ENCODE measurements at regions not wholly inside any gene's neighbourhood (a gene's known extent, or its start where the extent isn't known, plus 50 kb on each side); places are given as distances from the start of the nearest gene placed in this dataset.

DNA sequence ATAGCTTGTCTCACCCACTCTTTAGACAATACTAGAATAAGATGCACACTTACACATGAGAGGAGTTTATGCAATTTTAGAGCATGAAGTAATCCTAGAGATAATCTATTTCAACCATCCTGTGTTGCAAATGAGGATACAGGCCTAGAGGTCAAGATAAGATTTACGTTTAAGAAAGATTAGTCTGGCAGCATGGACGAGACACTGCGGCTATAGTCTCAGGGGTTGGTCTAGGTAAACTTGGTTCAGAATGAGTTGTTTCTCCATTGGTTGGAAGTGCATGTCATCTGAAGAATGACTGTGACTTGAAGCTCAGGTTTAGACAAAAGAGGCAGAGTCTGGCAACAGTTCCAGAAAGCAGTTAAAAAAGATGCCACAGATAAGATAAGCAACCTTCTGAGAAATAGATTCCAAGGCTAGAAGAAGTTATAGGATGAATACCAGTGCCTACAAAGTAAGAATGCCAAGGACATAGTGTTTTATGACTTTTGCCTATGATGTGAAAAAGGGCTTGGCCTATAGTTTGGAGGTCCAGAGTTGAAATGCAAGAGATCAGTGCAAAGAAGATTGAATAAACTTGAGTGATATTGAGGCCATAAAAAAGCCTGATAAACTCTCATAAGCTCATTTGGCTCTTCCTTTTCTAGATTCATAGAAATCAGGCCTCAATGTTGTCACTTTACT, 631.0 kb downstream of the SQOR start:
- DNase-seq = no peak

DNA sequence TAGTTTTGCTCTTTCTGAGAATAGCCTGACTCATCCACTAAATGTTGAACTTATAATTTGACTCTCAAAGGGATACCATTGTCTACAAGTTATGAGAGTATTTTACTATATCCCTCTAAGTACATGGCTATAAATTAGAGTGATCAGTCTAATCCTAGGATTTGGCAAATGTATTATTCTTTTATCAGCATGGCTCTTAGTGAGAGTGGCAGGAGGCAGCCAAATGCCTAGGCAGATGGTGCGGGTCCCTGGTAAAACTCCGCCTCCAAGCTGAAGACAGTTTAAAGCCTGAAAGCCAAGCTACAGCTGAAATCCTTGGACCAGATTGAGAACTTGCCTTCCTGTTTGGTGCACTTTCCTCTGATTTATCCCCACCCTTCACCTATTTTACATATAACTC, 631.8 kb downstream of the SQOR start:
- DNase-seq = no peak

DNA sequence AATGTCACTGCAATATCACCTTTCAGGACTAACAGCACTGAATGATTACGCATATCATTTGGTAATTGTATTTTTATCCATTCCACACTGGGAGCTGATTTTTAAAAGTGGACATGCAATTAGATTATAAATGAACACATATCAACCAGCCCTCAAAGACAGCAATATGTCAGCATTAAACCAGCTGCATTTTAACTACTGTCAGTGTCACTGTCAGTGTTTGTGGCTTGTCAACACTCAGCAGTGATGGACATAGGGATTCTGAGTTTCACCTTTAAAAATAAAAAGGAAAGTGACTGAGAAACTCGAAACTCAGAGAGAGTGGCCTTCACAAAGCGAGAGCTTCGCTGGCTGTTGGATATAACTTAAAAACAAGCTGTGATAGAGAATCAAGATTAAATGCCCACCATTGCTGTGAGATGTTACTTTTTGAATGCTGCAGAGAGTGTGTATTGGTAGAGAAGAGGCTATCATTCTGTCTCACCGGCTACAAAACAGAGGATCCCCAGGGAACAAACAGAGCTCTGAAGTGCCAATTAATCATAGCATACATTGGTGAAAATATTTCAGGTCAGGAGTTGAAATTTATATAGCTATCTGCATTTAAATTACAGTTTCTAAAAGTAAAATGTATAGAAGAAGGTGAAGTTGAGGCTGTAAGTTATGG, 635.8 kb downstream of the SQOR start:
- DNase-seq = no peak

DNA sequence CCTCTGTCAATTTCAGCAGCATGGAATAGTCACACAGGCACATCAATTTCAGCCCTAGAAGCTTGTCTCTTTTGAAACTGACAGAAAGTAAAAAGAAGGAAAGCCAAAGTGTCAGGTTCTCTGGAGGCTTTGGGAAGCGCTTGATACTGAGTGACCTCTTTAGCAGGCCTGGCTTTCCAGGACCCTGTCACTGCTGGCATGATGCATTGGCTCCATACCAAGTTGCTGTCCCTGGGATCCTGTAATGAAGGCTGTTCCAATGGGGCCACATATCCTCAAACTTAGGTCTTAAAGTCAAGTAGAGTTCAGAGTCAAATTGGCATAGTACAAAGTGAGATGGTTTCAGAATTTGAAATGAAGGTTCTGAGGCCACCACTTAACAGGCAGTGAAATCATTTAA, 640.9 kb downstream of the SQOR start:
- DNase-seq = no peak

DNA sequence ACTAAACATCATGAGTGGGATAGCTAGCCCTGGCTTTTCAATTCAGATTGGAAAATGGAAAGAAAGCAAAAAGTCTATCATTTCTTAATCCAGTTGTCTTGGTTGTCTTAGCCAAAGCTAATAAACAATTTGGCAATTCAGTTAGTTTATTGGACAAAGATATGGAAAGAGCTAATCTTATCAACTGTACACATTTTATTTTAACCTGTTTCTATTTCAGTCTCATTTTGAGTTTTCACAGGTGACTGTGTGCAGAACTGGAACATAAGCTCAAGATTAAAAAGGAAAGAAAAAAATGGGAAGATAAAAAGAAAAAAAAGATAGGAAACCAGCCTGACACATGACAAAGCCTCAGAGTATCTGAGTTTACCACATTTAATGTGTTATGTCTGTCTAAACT, 642.6 kb downstream of the SQOR start:
- DNase-seq = no peak

DNA sequence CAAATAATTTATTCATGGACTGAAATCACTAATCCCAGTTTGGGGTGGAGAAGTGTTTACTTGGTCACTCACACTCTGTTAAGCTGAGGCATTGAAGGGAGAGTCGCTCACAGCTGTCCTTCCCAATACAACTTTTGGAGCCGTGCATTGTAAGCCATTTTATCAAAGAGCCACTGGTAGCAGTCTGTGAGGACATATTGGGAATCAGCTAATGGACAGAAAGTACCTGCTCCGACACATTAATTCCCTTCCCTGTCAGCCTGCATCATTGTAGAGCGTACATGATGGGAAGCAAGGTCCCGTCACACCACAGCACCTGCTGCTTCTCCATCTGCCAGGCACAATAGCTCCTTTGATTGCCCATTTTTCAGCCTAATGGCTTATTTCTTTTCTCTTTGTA, 643.2 kb downstream of the SQOR start:
- no peak for DNase-seq

DNA sequence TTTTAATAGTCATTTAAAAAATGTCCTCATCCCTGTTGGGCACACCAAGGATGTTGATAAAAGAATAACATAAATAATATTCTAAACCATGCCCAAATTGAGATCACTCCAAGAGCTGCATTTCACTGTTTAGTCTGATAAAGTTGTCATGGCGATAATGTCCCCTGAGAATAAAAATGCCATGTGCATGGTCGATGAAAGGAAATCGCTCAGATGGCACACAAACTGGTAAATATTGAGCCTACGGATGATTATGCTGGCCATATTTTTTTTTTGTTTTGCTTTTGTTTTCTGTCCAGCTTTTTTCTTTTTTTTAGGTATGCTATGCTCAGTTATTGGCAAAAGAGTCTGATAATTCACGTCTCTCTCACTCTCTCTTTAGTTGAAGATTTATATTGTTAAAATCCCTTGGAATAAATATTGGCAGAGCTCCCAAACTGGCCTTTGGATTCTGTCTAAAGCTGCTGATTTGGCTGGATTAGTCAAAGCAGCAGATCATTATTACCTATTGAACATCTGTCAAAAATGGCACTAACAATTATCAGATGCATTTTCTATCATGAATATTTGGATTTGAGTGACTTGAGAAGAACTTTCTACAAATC, 643.8 kb downstream of the SQOR start:
- DNase-seq = no peak

DNA sequence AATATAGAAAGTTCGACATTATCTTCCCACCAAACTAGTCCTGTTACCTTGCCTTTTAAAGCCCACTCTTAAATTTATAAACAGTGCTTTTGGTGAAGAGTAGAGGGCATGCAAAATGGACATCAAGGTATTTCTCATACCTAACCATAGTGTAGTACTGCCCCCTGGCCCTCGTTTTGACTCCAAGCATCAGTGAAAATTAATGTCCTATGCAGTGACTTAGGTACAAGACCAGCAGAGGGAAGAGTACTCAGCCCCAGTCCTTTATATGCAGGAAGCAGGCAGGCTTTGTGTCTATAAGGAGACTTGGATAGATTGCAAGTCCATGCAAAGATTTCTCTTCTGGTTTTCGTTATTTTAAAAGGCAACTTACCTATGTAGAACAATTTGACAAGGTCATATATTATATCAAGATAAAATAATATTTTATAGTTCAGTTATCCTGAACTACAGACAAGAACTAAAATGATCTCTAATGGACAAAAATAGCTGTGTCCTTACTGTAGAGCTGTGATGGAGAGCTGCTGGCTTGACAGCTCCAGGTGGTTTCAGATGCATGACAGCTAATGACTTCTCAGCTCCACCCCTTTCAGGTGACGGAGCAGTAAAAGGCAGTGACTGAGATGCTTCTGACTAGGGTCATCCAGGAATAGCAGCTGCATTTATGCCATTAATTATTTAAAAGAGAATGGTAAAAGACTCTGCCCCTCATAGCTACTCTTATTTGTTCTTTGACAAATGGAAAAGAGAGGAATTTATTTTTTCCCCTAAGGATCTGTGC, 646.1 kb downstream of the SQOR start:
- DNase-seq = peak; percentile 13

DNA sequence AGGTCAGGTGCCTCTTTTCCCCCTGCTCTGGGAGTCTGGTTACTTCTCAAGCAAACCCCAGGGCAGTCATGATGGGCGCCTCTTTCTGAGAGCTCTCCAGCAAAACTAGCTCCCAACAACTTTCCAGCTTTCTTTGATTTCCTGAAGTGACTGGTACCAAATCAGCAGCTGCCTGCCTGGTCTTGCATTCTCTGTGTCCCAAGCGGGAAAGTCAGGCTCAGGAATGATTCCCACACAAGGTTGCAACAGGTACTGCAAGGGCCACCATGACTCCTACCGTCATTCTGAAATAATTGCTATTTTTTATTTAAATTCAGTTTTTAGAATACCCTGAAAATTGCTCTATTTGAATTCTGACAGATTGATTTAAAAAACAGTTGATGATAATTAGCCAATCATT, 658.7 kb downstream of the SQOR start:
- no peak for DNase-seq

DNA sequence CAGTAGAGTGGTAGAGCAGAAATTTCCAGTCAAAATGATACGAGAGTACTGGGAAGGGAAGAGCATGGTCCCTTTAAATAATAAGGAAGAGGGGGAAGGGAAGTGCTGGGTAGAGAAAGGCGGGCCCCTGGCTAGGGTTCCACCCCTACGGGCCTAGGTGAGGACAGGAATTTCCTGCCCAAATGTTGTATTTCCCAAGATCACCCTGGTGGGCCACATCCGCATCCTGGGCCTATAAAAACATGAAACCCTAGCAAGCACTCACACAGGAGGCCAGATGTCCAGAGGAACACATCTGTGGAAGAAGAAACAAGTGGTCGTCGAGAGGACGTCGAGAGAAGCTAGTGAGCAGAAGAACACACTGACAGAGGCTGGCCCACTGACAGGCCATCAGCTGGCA, 661.2 kb downstream of the SQOR start:
- no peak for DNase-seq

DNA sequence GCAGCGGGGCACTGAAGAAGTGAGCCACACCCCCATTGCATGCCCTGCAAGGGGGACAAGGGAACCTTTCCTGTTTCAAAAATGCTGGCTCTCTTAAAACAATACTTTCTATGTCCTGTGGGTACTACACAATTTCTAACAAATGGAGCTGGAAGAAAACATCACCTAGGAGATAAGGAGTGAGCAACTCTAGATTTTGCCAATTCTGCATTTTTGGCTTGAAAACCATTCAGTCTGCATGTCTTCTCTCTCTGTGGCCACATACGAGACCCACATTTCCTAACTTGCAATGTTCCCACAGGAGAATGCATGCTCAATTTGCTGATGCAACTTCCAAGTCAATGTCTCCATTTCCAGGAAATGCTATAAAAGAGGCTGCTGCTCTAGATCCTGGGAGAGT, 662.0 kb downstream of the SQOR start:
- DNase-seq = no peak

DNA sequence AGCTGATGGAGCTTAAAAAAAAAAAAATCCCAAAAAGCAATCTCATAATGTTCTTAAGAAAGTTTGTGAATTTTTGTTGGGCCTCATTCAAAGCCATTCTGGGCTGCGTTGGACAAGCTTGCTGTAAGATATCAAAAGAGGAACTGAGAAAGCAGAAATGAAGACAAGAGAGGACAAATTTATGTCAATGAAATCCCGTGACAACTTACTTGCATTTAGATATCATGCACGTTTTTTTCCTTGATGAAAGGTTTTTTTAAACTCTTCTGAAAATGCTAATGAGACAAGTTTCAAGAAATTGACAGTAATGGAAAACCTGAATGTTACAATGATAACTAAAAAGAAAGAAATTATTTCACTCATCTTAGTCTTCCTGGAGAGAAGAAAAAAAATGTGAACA, 662.9 kb downstream of the SQOR start:
- DNase-seq = no peak

DNA sequence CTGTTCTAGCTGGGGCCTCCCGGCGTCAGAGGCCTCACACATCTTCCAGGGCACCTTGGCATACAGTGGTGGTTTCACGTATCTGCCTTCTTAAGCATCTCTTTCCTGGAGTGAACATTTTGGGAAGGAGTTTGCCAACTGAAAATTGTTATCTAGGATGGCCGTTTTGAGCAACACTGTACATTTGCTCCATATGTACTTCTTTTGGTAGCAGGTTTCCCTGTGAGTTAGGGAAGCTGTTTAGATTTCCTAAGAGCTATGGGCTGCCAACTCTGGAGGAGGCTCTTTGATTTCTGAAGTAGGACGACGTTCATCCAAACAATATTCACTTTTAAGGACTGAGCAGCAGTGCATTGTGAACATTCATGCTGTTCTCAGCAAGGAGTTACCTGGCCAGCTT, 665.9 kb downstream of the SQOR start:
- no peak for DNase-seq

DNA sequence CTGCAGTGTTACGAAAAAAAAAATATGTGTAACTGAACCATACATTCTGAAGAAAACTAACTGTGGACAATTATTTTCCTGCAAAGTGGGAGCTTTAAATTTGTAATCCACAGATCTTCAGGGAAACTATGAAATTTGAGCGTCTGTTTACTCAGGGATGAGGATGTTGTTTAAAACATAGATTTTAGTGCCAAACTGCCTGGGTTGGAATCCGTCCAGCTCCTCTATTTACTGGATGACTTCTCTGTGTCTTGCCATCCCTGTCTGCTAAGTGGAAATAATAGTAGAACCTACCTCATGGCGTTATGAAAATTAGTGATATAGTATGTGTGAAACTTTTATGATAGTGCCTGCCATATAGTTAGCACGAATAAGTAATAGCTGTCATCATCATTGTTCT, 666.5 kb downstream of the SQOR start:
- DNase-seq = no peak

DNA sequence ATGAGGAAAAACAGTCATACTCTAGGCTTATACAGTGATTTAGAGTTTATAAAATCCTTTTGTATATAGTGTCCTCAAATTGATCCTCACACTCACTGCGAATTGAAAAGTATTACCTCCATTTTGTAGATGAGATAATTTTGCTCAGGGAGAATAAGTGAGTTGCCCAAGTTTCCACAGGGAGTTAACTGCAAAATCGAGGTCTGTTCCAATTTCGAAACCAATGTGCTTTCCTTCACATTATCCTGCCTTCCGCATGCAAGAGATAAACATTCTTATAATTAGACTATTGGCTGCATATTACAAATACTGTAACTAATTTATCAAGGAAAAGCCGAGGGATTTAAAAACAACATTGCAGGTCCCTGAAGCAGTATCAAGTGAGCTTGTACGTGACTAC, 667.0 kb downstream of the SQOR start:
- DNase-seq = no peak

DNA sequence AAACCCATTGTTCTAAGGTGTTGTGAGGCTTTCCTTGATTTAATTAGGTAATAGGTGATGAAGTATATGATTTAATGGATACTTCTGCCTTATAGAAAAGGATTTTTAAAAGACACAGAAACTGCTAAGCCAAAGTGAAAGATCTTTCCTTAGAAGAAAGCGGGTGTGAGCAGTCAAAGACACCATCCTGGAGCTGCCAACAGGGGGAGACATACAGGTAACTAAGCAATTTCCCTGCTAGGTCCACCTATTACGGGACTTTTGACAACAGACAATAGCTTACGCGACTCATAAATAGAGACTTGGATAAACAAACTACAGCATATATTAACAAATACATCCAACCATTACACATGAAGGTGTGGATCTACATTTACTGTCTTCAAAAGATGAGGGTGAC, 669.5 kb downstream of the SQOR start:
- no peak for DNase-seq

DNA sequence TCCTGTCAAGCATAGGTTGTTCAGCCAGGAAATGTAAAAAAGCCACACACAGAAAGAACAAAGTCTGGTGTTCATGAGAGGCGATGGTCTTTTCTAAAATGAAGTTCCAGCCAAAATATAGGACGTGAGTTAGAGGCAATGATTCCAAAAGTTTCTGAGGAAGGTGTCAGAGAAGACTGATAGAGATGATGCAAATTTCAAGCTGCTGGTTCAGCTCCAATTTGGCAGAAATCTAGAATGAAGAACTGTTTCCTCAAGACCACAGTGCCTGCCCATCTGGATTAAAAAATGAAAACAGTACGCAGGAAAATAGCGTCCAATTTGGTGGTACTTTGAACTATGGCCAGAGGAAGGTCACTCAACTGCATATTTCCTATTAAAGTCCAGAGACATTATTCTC, 672.9 kb downstream of the SQOR start:
- DNase-seq = no peak

DNA sequence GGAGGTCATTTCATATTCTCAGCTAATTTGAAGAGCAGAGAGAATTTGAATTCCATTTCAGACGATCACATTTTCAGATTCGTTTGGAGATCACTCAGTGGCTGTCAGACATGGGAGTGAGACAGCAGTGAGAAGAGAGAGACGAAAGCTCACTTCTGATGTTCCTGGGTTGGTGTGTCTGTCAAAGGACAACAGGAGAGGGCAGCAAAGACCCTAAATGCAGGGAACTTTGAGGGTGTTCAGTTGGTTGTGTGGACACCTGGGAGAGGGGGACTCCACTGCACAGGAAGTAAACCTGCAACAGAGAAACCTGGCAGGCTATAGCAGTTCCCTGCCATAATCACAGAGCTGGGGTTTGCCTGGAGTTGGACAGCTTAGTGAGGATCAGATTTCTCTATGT, 675.1 kb downstream of the SQOR start:
- no peak for DNase-seq

DNA sequence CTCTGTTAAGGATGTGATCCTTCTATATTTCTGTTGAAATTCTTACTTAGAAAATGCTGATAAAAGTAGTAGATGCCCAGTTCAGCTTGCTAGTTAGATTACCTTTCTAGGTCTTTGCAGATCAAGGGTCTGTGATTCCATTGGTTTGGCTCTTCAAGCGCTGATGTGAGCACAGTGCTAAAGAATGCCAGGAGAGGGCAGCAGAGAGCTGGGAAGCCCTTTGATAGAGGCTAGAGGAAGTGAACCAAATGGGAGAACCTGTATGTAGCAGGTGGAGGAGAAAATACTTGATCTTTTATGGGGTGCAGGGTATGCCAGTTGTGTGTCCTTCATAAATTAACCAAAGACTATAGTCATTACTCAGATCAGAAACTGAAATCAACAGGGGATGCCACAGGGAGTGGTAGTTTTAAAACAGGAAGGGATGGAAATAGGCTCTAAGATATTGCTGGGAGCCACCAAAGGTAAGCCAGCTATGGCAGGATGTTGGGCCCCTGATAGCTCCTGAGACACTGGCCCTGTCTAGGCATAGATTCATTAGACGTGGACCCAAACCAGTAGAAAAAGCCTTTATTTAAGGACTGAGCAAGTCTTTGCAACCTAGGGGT, 677.4 kb downstream of the SQOR start:
- DNase-seq = peak; percentile 52

DNA sequence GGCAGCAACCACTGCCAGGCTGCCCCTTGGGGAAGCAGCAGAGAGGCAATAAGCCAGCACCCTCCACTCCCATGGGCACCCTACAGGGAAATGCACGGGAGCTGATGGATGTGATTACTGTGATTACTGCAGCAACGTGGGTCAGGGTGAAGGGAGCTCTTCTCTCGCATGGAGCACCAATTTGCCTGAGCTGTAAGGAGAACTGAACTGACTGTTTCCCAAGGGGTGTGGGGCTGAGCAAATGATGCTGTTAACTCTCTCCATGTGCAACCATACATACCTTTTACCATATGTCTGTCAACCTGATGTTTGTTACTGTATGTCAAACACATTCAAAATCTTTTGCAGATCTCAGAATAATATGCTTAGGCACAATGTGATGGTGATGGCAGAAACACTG, 680.6 kb downstream of the SQOR start:
- DNase-seq = no peak

DNA sequence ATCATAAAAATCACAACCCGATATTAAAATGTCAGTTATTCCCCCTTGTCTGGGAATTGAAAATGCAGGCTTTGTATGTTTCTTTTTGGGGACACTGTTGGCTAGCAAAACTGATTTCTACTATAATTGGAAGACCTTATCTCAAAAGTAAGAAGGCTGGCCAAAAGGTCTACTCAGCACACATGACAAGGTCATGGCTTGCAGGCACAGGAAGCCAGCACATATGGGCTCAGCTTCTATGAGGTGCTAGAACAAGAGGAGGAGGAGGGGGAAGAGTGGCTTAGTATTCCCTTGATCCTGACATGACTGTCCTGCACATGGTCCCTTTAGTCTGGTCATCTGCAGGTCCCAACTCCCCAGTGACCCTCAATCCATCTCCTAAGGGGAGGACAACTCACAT, 681.2 kb downstream of the SQOR start:
- no peak for DNase-seq

DNA sequence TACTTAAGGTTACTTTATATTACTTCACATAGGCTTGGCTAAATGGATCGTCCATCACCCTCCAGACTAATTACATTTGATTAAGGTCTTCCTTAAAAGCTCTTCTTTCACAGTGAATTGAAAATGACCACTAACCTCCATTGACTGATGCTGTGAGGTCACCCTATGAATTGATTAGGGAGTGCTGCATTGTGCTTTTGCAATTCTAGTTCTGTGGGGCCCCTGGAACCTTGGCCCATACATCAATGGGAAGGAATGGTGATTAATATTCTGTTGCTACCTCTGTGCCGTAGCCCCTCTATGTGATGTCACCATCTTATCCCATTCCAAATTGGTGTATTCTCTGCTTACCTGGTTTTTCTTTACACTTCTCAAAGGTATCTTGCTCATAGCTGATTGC, 682.2 kb downstream of the SQOR start:
- no peak for DNase-seq

DNA sequence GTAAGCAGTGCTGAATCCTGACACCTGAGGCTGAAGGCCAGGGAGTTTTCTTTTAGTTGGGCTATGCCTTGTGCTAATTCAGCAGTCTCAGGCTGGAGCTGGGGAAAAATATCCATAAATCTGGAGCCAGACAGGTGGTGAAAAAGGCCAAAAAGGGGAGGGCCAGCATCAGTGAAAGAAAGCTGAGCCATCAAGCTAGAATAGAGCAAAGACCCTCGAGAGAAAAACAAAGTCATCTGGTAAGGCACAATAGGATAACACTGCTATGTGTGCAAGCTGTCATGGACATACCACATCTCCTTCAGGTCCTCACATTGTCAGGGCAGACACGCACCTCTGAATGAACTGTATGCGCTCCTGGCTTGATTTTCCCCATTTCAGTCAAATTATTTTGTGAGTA, 687.9 kb downstream of the SQOR start:
- DNase-seq = no peak

DNA sequence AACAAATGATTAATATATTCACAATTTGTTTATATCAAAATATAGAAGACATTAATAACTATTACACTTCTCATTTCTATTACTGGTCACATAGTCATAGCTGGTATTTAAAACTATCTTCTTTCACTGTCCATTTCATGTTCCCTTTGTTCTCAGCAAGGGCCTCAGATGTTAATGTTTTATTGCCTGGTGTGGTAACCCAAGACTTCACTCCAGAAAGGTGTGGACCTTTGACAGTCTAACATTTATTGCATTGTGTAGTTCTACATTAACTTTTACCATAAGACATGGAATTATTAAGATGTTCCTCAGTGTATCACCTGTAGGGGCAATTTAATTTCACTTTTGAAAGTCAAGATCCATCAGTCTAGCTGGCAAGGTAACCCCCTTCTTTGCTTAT, 691.3 kb downstream of the SQOR start:
- no peak for DNase-seq
